Stimulated activated CD8-positive, alpha-beta memory T cell treated with anti-CD3 and anti-CD28 coated beads, Interleukin-15, amount 100 ng/mL, for 1 hour (primary cell): ENCODE measurements at regions not wholly inside any gene's neighbourhood (a gene's known extent, or its start where the extent isn't known, plus 50 kb on each side); places are given as distances from the start of the nearest gene placed in this dataset.

Experiments
- DNase-seq: peaks from one replicate; pipeline ENCODE4 v3.0.0-alpha.2; 2020; ENCODE audit warnings: low read depth

GRCh38 chr17:77872714-77873499 lies 85.6 kb upstream of the TNRC6C start:
- no peak for DNase-seq

- no peak for DNase-seq
Measured at GRCh38 chr17:77873500-77874302, 84.8 kb upstream of the TNRC6C start.

GRCh38 chr17:77874303-77875050 lies 84.0 kb upstream of the TNRC6C start:
- no peak for DNase-seq

- no peak for DNase-seq
Measured at GRCh38 chr17:77875051-77875780, 83.3 kb upstream of the TNRC6C start.

GRCh38 chr17:77875881-77876509 lies 82.5 kb upstream of the TNRC6C start:
- no peak for DNase-seq

- no peak for DNase-seq
Measured at GRCh38 chr17:77877036-77877435, 81.5 kb upstream of the TNRC6C start.

- no peak for DNase-seq
Measured at GRCh38 chr17:77877646-77878355, 80.7 kb upstream of the TNRC6C start.

GRCh38 chr17:77879226-77879895 lies 79.1 kb upstream of the TNRC6C start:
- DNase-seq = no peak

- DNase-seq = no peak
Measured at GRCh38 chr17:77879896-77880280, 78.6 kb upstream of the TNRC6C start.

- no peak for DNase-seq
Measured at GRCh38 chr17:77880711-77881450, 77.6 kb upstream of the TNRC6C start.

- DNase-seq = peak; percentile 47
Measured at GRCh38 chr17:77881545-77881944, 77.0 kb upstream of the TNRC6C start.

- no peak for DNase-seq
Measured at GRCh38 chr17:77882040-77882439, 76.5 kb upstream of the TNRC6C start.

- DNase-seq = peak; percentile 56
Measured at GRCh38 chr17:77882481-77883212, 75.9 kb upstream of the TNRC6C start.

GRCh38 chr17:77883213-77883650 lies 75.3 kb upstream of the TNRC6C start:
- no peak for DNase-seq

GRCh38 chr17:77884019-77884418 lies 74.5 kb upstream of the TNRC6C start:
- no peak for DNase-seq

GRCh38 chr17:77884967-77885641 lies 73.4 kb upstream of the TNRC6C start:
- DNase-seq = no peak

GRCh38 chr17:77885678-77886386 lies 72.7 kb upstream of the TNRC6C start:
- DNase-seq = no peak

GRCh38 chr17:77886387-77886728 lies 72.1 kb upstream of the TNRC6C start:
- DNase-seq = no peak
